Activated CD4-positive, alpha-beta T cell treated with anti-CD3 and anti-CD28 coated beads, Interleukin-2, amount 10 ng/mL, durations not matched to agents 7 days and 5 days (primary cell): ENCODE measurements at regions not wholly inside any gene's neighbourhood (a gene's known extent, or its start where the extent isn't known, plus 50 kb on each side); places are given as distances from the start of the nearest gene placed in this dataset.

ENCODE experiments used
- CTCF ChIA-PET: fragments of 350-600 bp; sonication (Branson Sonifier 250); formaldehyde crosslinking; loops from one replicate; lab custom pipeline; 2021; ENCODE audit warnings: antibody characterized with exemption; lab: Charles Lee
- POLR2A ChIA-PET: fragments of 350-600 bp; sonication (Branson Sonifier 250); formaldehyde crosslinking; loops from one replicate; lab custom pipeline; 2021; ENCODE audit warnings: antibody characterized with exemption; lab: Charles Lee
- DNase-seq: peaks from one replicate; pipeline ENCODE4 v3.0.0-alpha.2; 2020
- H3K27ac Mint-ChIP-seq: one replicate; pipeline ENCODE4 v1.8.0; 2021; ENCODE audit warnings: mild to moderate bottlenecking, moderate library complexity, mixed read lengths
- H3K27me3 Mint-ChIP-seq: one replicate; pipeline ENCODE4 v1.8.0; 2021; ENCODE audit warnings: mixed read lengths
- H3K36me3 Mint-ChIP-seq: one replicate; pipeline ENCODE4 v1.8.0; 2021; ENCODE audit warnings: low read depth, mixed read lengths
- H3K4me1 Mint-ChIP-seq: one replicate; pipeline ENCODE4 v1.8.0; 2021; ENCODE audit warnings: mixed read lengths
- H3K4me3 Mint-ChIP-seq: one replicate; pipeline ENCODE4 v1.8.0; 2021; ENCODE audit warnings: mild to moderate bottlenecking, moderate library complexity, mixed read lengths
- H3K9me3 Mint-ChIP-seq: one replicate; pipeline ENCODE4 v1.8.0; 2021; ENCODE audit warnings: mixed read lengths

DNA sequence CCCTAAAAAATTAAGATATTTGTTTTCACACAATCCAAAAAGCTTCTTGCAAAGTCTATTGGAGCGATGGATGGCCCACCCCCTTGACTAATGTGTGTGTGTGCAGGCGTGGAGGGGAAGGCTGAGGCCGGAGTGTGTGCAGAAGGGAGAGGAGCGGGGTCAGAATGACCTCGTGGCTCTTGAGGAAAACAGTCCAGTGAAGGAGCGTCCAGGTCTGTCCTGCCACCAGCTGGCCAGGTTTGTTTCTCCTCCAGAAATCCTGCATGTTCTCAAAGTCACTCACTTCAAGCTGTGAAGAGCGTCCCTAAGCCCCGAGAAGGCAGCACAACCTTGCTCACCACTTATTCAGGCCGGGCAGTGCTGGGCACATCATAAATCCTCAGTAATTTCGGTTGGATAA, 69.5 kb upstream of the SSX2IP start:
- DNase-seq: no peak
- Mint-ChIP-seq H3K4me3 (no peak overlapping the region), H3K36me3 (no peaks in the 10 kb centered on the region), H3K27ac (no peak overlapping the region), H3K27me3 (peaks cover 13% of the 10 kb centered on the region), H3K9me3 (no peaks in the 10 kb centered on the region), H3K4me1 (peaks cover 9% of the 10 kb centered on the region)
- CTCF ChIA-PET: interaction anchor here (0.9 to 2.2 kb wide), 5 partner anchors 12 to 140 kb away, joined by 3 to 6 read pairs (median 4); no protein-coding TSS in a partner anchor
- POLR2A ChIA-PET: interaction anchor here (0.6 kb wide), 1 partner anchor 443 kb away, joined by 9 read pairs; no protein-coding TSS in a partner anchor

DNA sequence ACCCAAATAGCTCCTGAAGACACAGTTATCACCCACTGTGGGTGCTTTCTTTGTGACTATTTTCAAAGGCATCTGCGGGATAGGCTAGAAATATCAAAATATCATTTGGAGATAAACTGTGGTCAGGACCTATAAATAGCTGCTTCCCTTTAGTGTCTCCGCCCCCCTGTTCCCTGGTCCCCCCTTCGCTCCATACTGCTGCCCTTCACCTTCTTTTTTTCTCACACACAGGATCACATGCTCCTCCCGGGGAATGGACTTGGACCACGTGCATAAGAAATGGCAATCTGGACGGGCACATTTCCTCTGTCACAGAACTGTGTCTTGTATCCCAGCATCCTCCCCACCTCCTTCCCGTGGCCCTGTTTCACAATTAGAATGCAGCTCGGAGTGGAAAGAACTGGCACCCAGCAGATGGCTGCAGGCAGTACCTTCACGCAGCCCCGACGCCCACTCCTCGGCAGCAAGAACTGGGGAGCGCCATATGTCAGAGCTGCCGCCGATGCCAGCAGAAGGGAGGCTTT, 68.8 kb upstream of the SSX2IP start:
- Mint-ChIP-seq H3K27me3 (peaks cover 13% of the 10 kb centered on the region), H3K4me3 (no peak overlapping the region), H3K9me3 (no peaks in the 10 kb centered on the region)

DNA sequence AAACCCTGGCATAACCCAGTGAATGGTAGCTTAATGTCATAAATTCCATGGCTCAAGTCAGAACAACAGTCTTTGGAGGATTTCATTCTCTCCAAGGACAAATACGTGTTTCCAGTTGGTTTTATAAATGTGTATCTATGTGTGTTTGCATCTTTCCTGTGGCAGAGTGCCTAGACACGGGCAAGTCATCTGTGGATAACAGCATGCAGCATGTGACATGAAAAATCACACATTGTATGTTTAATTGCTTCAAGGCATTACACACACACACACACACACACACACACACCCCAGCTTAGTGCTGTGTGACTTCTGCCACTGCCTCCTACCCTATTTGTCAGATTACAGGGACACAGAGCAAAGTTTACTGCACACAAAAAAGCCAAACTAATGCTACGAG, 68.2 kb upstream of the SSX2IP start:
- Mint-ChIP-seq H3K36me3 (no peaks in the 10 kb centered on the region), H3K27me3 (peaks cover 13% of the 10 kb centered on the region), H3K27ac (no peak overlapping the region), H3K4me3 (no peak overlapping the region), H3K9me3 (no peaks in the 10 kb centered on the region), H3K4me1 (peaks cover 10% of the 10 kb centered on the region)
- no peak for DNase-seq
- ChIA-PET CTCF (interaction anchor here (1.1 to 1.7 kb wide), 2 partner anchors 46 to 316 kb away, joined by 3 to 6 read pairs; no protein-coding TSS in a partner anchor), POLR2A (no interaction called here)

More for the DNA sequence above, 68.8 kb upstream of the SSX2IP start:
- DNase-seq: no peak
- H3K27ac Mint-ChIP-seq: no peak overlapping the region
- H3K4me1 Mint-ChIP-seq: peaks cover 9% of the 10 kb centered on the region
- ChIA-PET POLR2A (interaction anchor here (0.6 kb wide), 1 partner anchor 442 kb away, joined by 9 read pairs; no protein-coding TSS in a partner anchor), CTCF (interaction anchor here (0.9 to 2.2 kb wide), 7 partner anchors 13 to 316 kb away, joined by 3 to 6 read pairs (median 4); no protein-coding TSS in a partner anchor)
- no peaks in the 10 kb centered on the region for H3K36me3 Mint-ChIP-seq

DNA sequence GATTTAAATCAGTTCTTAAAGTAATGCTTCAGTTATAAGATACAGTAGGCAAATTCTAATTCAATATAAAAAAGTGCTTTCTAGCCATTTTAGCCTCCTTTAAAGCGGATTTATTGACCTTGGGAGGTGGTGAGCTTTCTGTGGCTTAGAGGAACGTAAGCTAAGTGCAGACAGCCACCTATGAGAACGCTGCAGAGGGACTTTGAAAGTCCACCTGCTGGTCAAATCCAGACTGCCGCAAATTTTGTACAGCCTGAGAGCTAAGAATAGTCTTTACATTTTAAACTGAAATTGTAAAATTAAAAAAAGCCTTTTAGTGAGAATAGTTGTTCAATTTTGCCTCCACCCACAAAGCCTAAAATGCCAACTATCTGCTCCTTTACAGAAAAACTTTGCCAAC, 67.0 kb upstream of the SSX2IP start:
- POLR2A ChIA-PET: interaction anchor here (0.6 kb wide), 1 partner anchor 137 kb away, joined by 3 read pairs; no protein-coding TSS in a partner anchor
- Mint-ChIP-seq H3K4me1 (peaks cover 13% of the 10 kb centered on the region), H3K36me3 (no peaks in the 10 kb centered on the region), H3K4me3 (no peak overlapping the region), H3K9me3 (no peaks in the 10 kb centered on the region), H3K27ac (no peak overlapping the region), H3K27me3 (peaks cover 13% of the 10 kb centered on the region)
- DNase-seq: no peak
- CTCF ChIA-PET: interaction anchor here (0.9 kb wide), 1 partner anchor 25 kb away, joined by 3 read pairs; no protein-coding TSS in a partner anchor

DNA sequence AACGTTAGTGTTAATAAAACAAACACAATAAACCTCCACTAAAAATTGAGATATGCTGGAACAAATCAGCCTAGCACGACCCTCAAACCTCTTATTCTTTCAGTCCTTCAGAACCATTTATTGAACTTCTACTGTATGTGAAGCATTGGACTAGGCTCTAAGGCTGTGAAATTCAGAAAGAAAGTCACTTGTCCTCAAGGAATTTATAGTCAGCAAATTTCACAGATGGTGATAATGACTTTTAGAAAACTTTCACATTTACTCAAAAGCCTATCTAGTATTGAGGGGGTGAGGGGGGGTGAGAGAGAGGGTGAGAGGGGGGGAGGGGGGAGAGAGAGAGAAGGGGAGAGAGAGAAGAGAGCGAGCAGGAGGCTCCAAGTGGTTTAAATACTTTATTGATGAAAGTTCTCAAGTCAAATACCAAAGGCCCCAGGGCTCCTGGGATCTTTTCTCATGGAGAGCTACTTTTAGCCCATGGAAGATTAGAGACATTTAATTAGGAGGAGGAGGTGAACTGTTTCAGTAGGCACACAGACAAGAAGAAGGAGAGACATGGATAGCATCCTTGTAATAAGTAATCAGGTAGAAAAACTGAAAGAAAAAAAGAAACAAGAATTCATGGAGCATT, 66.3 kb upstream of the SSX2IP start:
- no peaks in the 10 kb centered on the region for H3K9me3 Mint-ChIP-seq
- peaks cover 13% of the 10 kb centered on the region for H3K4me1 Mint-ChIP-seq
- no peak for DNase-seq
- no peak overlapping the region for H3K4me3 Mint-ChIP-seq
- no peak overlapping the region for H3K27ac Mint-ChIP-seq
- ChIA-PET POLR2A (interaction anchor here (0.6 kb wide), 1 partner anchor 136 kb away, joined by 3 read pairs; no protein-coding TSS in a partner anchor), CTCF (interaction anchor here (0.9 kb wide), 1 partner anchor 26 kb away, joined by 3 read pairs; no protein-coding TSS in a partner anchor)
- H3K36me3 Mint-ChIP-seq: no peaks in the 10 kb centered on the region
- H3K27me3 Mint-ChIP-seq: peaks cover 16% of the 10 kb centered on the region

DNA sequence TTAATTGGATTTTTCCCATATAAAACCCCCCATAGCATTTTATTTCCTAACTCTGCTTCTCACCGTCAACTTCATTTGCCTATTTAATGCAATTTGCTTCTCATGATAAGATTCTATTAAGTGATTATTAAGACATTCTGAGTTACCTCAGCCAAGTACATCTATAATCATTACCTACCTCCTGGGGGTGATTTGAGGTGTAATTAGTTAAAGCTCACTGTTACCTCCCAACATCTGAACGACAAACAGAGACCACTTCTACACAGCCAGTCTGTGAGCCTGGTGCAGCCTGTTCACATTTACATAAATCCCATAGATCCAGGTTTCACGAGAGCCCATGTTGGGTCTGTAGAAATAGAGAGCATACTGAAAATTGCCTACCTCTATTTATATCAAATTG, 65.7 kb upstream of the SSX2IP start:
- ChIA-PET POLR2A (no interaction called here), CTCF (interaction anchor here (1.2 kb wide), 1 partner anchor 314 kb away, joined by 4 read pairs; no protein-coding TSS in a partner anchor)
- Mint-ChIP-seq H3K27me3 (peaks cover 18% of the 10 kb centered on the region), H3K9me3 (no peaks in the 10 kb centered on the region), H3K36me3 (no peaks in the 10 kb centered on the region), H3K4me3 (no peak overlapping the region), H3K4me1 (peaks cover 13% of the 10 kb centered on the region), H3K27ac (no peak overlapping the region)
- DNase-seq: no peak

DNA sequence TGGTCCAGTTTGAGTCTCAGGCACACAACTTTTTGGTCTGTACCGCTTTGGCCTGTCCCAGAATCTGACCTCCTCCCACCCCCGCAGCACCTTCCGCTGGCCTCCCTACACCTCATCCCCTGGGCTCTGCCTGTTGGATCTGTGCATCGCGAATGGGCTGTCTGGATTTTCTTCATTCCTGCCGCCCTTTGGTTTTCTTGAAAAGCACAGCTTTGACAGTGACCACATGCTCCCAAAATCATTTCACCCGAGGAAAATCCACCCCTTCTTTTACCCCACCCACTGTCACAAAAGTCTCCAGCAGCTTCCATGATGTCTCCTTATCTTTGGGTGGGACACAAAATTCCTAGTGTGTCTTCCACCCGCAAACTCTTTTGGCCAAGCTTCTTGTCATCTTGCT, 65.0 kb upstream of the SSX2IP start:
- CTCF ChIA-PET: interaction anchor here (1.2 to 2.2 kb wide), 2 partner anchors 313 to 318 kb away, joined by 4 to 13 read pairs; no protein-coding TSS in a partner anchor
- POLR2A ChIA-PET: no interaction called here
- Mint-ChIP-seq H3K9me3 (no peaks in the 10 kb centered on the region), H3K27ac (no peak overlapping the region), H3K4me1 (peaks cover 13% of the 10 kb centered on the region), H3K4me3 (no peak overlapping the region), H3K27me3 (peaks cover 20% of the 10 kb centered on the region), H3K36me3 (no peaks in the 10 kb centered on the region)
- DNase-seq: no peak

DNA sequence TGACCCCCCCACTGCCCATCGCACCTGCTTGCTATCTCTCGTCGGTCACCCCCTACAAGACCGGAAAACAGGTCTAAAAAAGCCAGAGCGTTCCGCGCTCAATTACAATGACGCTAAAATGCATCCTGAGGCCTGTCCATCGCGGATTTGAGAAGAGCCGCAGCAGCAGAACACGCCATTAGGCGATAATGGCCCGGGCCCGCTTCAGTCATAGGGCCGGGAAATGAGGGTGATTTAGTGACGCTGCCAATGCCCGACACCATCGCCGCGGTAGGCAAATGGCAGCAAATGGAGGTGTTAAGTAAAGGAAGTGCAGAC, 64.1 kb upstream of the SSX2IP start:
- Mint-ChIP-seq H3K4me1 (peaks cover 15% of the 10 kb centered on the region), H3K36me3 (no peaks in the 10 kb centered on the region), H3K9me3 (no peaks in the 10 kb centered on the region), H3K4me3 (no peak overlapping the region), H3K27me3 (peaks cover 17% of the 10 kb centered on the region), H3K27ac (no peak overlapping the region)
- ChIA-PET POLR2A (no interaction called here), CTCF (interaction anchor here (0.8 to 2.2 kb wide), 4 partner anchors 13 to 610 kb away, joined by 3 to 13 read pairs (median 4); partner anchors contain the start of gene PRKACB)
- no peak for DNase-seq

DNA sequence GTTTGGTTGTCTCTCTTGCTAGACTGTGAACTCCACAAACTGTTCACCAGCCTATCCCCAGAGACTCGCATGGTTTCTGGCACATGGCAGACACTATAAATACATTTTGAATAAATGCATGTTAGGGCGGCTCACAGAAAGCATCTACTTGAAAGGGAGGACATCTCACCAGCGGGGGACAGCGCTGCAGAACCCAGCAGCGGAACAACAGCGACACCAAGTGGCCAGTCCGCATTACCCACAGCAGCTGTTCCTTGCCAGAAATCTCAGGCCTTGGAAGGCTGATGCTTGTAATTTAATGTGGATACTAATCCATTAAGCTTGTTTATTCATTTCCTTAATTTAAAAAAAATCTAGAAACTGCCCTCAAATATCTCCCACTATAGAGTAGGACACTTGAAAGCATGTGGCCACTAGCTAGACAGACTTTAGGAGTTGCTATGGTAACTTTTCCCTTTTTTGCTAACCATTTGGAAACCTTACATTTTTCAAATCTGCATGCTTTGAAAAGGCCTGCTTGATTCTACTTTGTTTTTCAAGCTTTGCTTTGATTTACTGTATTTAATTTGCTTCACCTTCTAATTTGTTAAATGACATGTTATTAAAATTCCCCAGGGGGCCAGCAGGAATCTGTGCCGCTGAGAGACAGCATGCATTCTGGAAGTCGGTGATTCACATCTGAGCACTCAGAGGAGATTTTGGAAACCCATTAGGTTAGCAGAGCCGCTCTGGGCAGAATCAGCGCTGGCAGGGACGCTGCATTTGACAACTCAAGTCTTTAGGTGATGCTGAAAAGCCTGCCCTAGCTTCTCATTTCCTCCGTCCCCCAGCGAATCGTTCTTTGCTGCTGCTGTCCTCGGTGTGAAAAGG, 63.5 kb upstream of the SSX2IP start:
- Mint-ChIP-seq H3K27me3 (peaks cover 14% of the 10 kb centered on the region), H3K4me1 (peaks cover 10% of the 10 kb centered on the region), H3K36me3 (no peaks in the 10 kb centered on the region), H3K9me3 (no peaks in the 10 kb centered on the region), H3K4me3 (no peak overlapping the region), H3K27ac (no peak overlapping the region)
- CTCF ChIA-PET: interaction anchor here (0.6 to 2.2 kb wide), 19 partner anchors 11 to 609 kb away, joined by 3 to 13 read pairs (median 3); partner anchors contain the start of genes CTBS and PRKACB
- DNase-seq: peak; percentile 80
- POLR2A ChIA-PET: no interaction called here

DNA sequence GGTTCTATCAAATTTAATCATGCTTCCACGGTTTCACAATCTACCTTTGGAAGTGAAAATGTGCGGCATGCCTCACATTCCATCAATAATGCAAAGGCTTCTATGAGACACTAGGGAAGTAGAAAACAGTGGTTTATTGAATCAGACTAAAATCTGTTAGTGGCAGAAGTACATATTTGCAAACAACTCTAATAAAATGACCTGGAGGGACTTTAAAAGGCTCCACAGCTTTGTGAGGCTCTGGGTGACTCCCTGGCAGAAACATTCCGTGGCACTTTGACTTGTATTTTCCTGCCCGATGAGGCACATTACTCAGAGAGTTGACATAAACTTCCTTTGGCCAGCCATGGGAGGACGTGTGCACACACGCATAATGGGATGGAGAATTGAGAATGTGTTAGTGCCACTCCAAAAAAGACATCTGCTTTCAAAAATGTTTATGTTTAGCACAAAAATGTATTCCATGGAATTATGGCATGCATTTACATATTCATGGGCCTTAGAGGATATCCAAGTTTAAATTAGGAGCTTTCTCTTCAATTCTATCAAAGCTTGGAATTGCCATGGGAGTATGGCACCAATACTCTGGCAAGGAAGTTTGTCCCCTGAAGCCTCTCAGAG, 60.0 kb upstream of the SSX2IP start:
- no peak overlapping the region for H3K27ac Mint-ChIP-seq
- no peaks in the 10 kb centered on the region for H3K9me3 Mint-ChIP-seq
- H3K27me3 Mint-ChIP-seq: peaks cover 14% of the 10 kb centered on the region
- ChIA-PET CTCF (interaction anchor here (1.1 to 1.3 kb wide), 3 partner anchors 9 to 32 kb away, joined by 3 to 5 read pairs (median 3); no protein-coding TSS in a partner anchor), POLR2A (no interaction called here)
- peaks cover 8% of the 10 kb centered on the region for H3K4me1 Mint-ChIP-seq
- H3K36me3 Mint-ChIP-seq: no peaks in the 10 kb centered on the region
- no peak for DNase-seq
- H3K4me3 Mint-ChIP-seq: no peak overlapping the region

DNA sequence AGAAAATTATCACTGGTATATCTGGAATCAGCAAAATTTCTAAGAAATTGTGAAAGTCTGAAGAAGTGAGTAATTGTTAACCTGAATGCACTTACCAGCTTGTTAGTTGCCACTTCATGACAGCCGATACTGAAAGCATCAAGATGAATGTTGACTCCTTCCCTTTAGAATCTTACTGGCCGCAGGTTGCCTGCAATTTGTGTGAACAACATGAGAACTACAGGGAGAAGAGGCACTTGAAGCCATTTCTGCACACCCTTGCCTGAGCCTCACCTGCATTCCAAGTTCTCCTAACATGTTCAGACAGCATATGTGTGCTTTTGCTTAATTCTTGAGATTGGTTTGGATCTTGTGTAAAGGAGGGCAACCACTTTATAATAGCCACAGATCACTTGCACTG, 59.2 kb upstream of the SSX2IP start:
- Mint-ChIP-seq H3K4me3 (no peak overlapping the region), H3K9me3 (no peaks in the 10 kb centered on the region), H3K27ac (no peak overlapping the region), H3K4me1 (peaks cover 7% of the 10 kb centered on the region), H3K27me3 (peaks cover 14% of the 10 kb centered on the region), H3K36me3 (no peaks in the 10 kb centered on the region)
- DNase-seq: no peak
- ChIA-PET POLR2A (no interaction called here), CTCF (interaction anchor here (1.5 kb wide), 1 partner anchor 307 kb away, joined by 5 read pairs; no protein-coding TSS in a partner anchor)

DNA sequence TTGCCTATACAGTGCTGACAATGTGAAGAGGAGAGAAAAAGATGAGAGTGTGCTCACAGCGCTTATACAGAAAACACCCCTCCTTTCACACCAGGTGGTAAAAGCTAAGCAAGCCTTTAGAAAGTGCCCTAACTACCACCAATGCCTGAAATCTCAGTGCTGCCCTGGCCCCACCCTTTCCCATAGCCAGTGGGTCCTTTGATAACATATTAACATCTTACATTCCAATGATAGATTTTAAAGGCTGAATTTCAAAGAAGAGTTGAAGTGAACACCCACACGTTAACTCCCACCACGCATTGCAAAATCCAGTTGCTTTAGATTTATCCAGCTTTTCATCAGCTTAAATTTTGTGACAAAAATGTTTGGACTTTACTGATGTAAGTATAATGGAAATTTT, 58.1 kb upstream of the SSX2IP start:
- no peaks in the 10 kb centered on the region for H3K9me3 Mint-ChIP-seq
- peaks cover 7% of the 10 kb centered on the region for H3K4me1 Mint-ChIP-seq
- no peak overlapping the region for H3K27ac Mint-ChIP-seq
- ChIA-PET POLR2A (no interaction called here), CTCF (interaction anchor here (1.1 to 1.5 kb wide), 2 partner anchors 8 to 306 kb away, joined by 3 to 5 read pairs; no protein-coding TSS in a partner anchor)
- H3K27me3 Mint-ChIP-seq: peaks cover 13% of the 10 kb centered on the region
- no peak overlapping the region for H3K4me3 Mint-ChIP-seq
- no peak for DNase-seq
- no peaks in the 10 kb centered on the region for H3K36me3 Mint-ChIP-seq
